T-cell (primary cell): ENCODE measurements at regions not wholly inside any gene's neighbourhood (a gene's known extent, or its start where the extent isn't known, plus 50 kb on each side); places are given as distances from the start of the nearest gene placed in this dataset.

Experiments
- ATAC-seq, 4 experiments: fragments of 200-7000 bp in 3 of 4; fragments of 150-1000 bp in 1 of 4; cut with Tn5 transposase; replicated peaks in 1 of 4; 1 replicate in 3 of 4; 2 replicates in 1 of 4; pipeline ENCODE4 v1.10.0; 2021; ENCODE audit warnings: moderate library complexity in 3 of 4, mild to moderate bottlenecking in 2 of 4, moderate number of reproducible peaks in 1 of 4
- CTCF ChIA-PET, 2 donors: fragments of 300-600 bp; sonication (Branson Sonifier 250); formaldehyde crosslinking; loops; one replicate each; lab custom pipeline; 2022; ENCODE audit warnings: antibody characterized with exemption in 2 of 2; lab: Charles Lee
- POLR2A ChIA-PET, 2 donors: fragments of 300-600 bp; sonication (Branson Sonifier 250); formaldehyde crosslinking; loops; one replicate each; lab custom pipeline; 2022; ENCODE audit warnings: antibody characterized with exemption in 2 of 2; lab: Charles Lee
- DNase-seq, 35 experiments: peaks; one replicate each; pipeline versions ENCODE4 v3.0.0 to v3.0.0-alpha.2; 2013 to 2023
- H3K27ac ChIP-seq: one replicate; pipeline ENCODE4 v1.5.1; 2013; ENCODE audit warnings: low read length
- H3K27me3 ChIP-seq, 2 experiments: replicated peaks in 1 of 2; 1 replicate in 1 of 2; 2 replicates in 1 of 2; pipeline versions ENCODE4 v1.6.1 to v1.7.0; 2013; ENCODE audit warnings: low read length in 1 of 2, mixed read lengths in 1 of 2; ENCODE audit not compliant: control insufficient read depth in 2 of 2, insufficient read depth in 2 of 2; ENCODE audit errors: extremely low read depth in 1 of 2
- H3K36me3 ChIP-seq, 2 donors: 1 replicate in 1 of 2; 2 replicates in 1 of 2; pipeline versions ENCODE4 v1.6.1 to v1.7.0; 2013; ENCODE audit warnings: low read length in 1 of 2; ENCODE audit not compliant: control insufficient read depth in 2 of 2, insufficient read depth in 1 of 2; ENCODE audit errors: extremely low read depth in 1 of 2
- H3K4me1 ChIP-seq, 2 experiments: 1 replicate in 1 of 2; 2 replicates in 1 of 2; pipeline versions ENCODE4 v1.6.1 to v1.7.0; 2013; ENCODE audit warnings: low read length in 2 of 2, mixed read lengths in 1 of 2; ENCODE audit not compliant: insufficient read depth in 2 of 2, control insufficient read depth in 1 of 2; ENCODE audit errors: extremely low read depth in 1 of 2
- H3K4me3 ChIP-seq, 2 donors: 1 replicate in 1 of 2; 2 replicates in 1 of 2; pipeline versions ENCODE4 v1.5.1 to v1.7.0; 2013; ENCODE audit warnings: mild to moderate bottlenecking in 2 of 2, low read length in 1 of 2, moderate library complexity in 1 of 2; ENCODE audit not compliant: control insufficient read depth in 1 of 2; ENCODE audit errors: extremely low read depth in 1 of 2
- H3K9me3 ChIP-seq: 2 replicates; pipeline ENCODE4 v1.7.0; 2013
- H3K27ac Mint-ChIP-seq, 2 donors: one replicate each; pipeline ENCODE4 v1.8.0; 2020 to 2021; ENCODE audit warnings: mild to moderate bottlenecking in 2 of 2, mixed read lengths in 2 of 2
- H3K27me3 Mint-ChIP-seq, 2 donors: one replicate each; pipeline ENCODE4 v1.8.0; 2021 to 2022; ENCODE audit warnings: mixed read lengths in 2 of 2
- H3K36me3 Mint-ChIP-seq: one replicate; pipeline ENCODE4 v1.8.0; 2021; ENCODE audit warnings: mixed read lengths
- H3K4me1 Mint-ChIP-seq, 3 donors: one replicate each; pipeline ENCODE4 v1.8.0; 2020 to 2022; ENCODE audit warnings: mixed read lengths in 3 of 3, mild to moderate bottlenecking in 1 of 3
- H3K4me3 Mint-ChIP-seq, 3 donors: one replicate each; pipeline ENCODE4 v1.8.0; 2020 to 2022; ENCODE audit warnings: mild to moderate bottlenecking in 3 of 3, mixed read lengths in 3 of 3, moderate library complexity in 3 of 3
- H3K9me3 Mint-ChIP-seq, 3 donors: one replicate each; pipeline ENCODE4 v1.8.0; 2020 to 2022; ENCODE audit warnings: mixed read lengths in 3 of 3
- WGBS: methylation state at CpG from one replicate; pipeline ENCODE4 v1.1.5; 2013; ENCODE audit warnings: missing lambda C conversion rate; ENCODE audit not compliant: insufficient coverage; 5-methylcytosine and 5-hydroxymethylcytosine counted together

DNA sequence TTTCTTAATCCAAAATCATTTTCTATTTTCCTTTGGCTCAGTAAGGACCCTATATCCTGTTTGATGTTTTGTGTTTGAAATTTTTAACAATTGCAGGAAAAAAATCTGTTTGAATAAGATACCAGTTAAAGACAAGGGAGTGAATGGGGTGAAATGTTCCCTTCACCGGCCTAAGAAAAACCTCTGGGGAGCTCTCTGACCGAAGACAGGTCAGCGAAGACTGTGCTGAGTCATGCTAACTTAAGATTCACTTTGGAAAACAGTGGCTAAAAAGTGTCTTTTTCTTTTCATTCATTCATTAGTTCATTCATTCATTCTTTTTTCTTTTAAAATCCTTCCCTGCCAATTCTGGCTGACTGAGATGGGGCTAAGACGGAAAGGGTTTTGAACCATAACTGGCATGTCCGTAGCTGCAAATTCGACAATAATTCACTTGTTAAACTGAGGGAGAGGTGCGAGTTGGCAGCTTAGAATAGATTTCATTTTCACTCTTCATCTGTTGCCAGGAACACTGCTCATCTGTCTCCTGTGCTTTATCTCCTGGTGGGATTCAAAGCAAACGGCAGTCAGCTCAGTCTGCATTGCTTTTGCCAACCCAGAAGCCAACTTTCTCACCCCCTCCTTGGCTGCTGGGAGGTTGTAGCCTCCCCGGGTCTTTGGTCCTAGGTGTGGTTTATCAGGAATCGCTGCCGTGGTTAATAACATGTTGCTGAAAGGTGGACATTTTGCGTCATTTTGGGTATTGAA lies 434.0 kb upstream of the LARGE1 start:
- H3K9me3 ChIP-seq = no peaks in the 10 kb centered on the region
- H3K36me3 ChIP-seq = no peaks in the 10 kb centered on the region
- no peaks in the 10 kb centered on the region for H3K36me3 Mint-ChIP-seq
- no peak for DNase-seq
- peaks cover 0 to 4% of the 10 kb centered on the region in 2 donors for H3K27me3 Mint-ChIP-seq
- 87% methylated on average over 3 of the region's 12 CpGs for WGBS
- peaks cover 0 to 14% (median 6%) of the 10 kb centered on the region in 3 donors for H3K9me3 Mint-ChIP-seq
- H3K4me1 Mint-ChIP-seq = no peaks in the 10 kb centered on the region
- H3K4me3 Mint-ChIP-seq = no peak overlapping the region
- H3K4me1 ChIP-seq = no peaks in the 10 kb centered on the region
- ChIA-PET POLR2A (no interaction called here), CTCF (no interaction called here)
- H3K27me3 ChIP-seq = peaks cover 0 to 3% of the 10 kb centered on the region in 2 experiments
- ATAC-seq = no peak
- H3K4me3 ChIP-seq = no peak overlapping the region
- no peak overlapping the region for H3K27ac Mint-ChIP-seq
- no peak overlapping the region for H3K27ac ChIP-seq

DNA sequence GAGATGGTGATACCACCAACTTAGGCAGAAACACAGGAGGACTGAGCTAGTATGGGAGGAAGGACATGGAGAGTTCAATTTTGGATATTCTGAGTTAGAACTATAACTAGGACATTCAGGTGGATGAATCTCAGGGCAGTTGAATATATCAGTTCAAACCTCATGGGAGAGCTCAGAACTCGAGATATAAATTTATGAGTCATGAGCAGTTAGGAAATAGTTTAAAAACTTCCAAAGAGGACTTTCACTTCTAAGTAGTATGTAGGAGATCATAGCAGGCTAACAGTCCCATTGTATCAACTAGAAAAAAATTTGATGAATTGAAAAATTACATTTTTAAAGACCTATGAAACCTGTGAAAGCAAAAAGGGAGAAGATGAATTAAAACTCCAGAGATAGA lies 436.2 kb upstream of the LARGE1 start:
- peaks cover 0 to 3% of the 10 kb centered on the region in 2 experiments for H3K27me3 ChIP-seq
- H3K36me3 ChIP-seq = no peaks in the 10 kb centered on the region
- Mint-ChIP-seq H3K9me3 (peaks cover 0 to 8% (median 6%) of the 10 kb centered on the region in 3 donors), H3K4me1 (no peaks in the 10 kb centered on the region), H3K27ac (no peak overlapping the region), H3K36me3 (no peaks in the 10 kb centered on the region), H3K27me3 (peaks cover 0 to 4% of the 10 kb centered on the region in 2 donors), H3K4me3 (no peak overlapping the region)
- H3K9me3 ChIP-seq = no peaks in the 10 kb centered on the region
- no peaks in the 10 kb centered on the region for H3K4me1 ChIP-seq
- POLR2A ChIA-PET = no interaction called here
- CTCF ChIA-PET = no interaction called here
- WGBS = no CpG with 5 or more reads among the region's 1 CpG
- H3K4me3 ChIP-seq = no peak overlapping the region
- ATAC-seq (no peak), DNase-seq (no peak)
- no peak overlapping the region for H3K27ac ChIP-seq

DNA sequence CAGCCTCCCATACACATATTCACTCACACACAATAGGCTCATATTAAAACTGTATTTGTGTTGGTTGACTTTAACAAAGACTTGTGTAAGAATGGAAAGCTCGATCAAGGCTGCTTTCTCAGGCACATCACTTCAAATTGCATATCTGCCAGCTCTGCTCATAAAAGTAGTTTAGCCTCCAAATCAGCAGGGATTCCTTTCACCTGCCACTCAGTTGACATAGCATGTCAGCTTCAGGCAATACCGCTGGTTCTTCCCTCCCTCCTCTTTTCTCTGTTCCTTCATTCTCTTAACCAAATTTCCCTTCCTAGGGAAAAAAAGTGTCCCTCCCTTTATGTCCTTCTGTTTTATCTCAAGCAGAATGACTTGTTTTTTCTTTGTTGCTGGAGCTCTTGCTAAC lies 450.4 kb upstream of the LARGE1 start:
- H3K36me3 ChIP-seq = no peaks in the 10 kb centered on the region

DNA sequence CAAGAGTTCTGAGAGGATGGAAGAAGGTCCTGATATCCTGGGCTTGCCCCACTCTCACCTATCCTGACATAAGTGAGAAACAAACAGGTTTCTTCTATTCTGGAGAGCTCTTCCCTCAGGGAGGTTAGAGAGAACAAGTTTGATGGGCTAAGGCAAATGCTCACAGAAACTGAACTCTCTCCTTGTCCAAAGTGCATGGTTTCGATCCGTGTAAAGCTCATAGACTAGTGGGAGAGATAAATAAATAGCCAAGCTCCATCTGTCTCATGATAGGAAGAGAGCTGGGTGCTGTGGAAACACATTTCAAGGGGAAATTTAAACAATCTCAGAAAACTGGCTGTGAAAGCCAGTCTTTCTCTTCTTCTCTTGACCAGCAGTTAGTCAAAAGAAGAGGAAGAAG lies 459.5 kb upstream of the LARGE1 start:
- ChIA-PET CTCF (no interaction called here), POLR2A (no interaction called here)
- Mint-ChIP-seq H3K36me3 (no peaks in the 10 kb centered on the region), H3K27me3 (no peaks in the 10 kb centered on the region), H3K4me3 (no peak overlapping the region), H3K4me1 (no peaks in the 10 kb centered on the region), H3K9me3 (peaks cover 0 to 17% (median 4%) of the 10 kb centered on the region in 3 donors), H3K27ac (no peak overlapping the region)
- WGBS = no CpG with 5 or more reads among the region's 2 CpGs
- Histone ChIP-seq H3K27ac (no peak overlapping the region), H3K4me1 (no peaks in the 10 kb centered on the region), H3K27me3 (no peaks in the 10 kb centered on the region), H3K36me3 (no peaks in the 10 kb centered on the region), H3K9me3 (no peaks in the 10 kb centered on the region), H3K4me3 (no peak overlapping the region)
- DNase-seq (no peak), ATAC-seq (no peak)

More for the DNA sequence above, 450.4 kb upstream of the LARGE1 start:
- 50% methylated on average over 2 of the region's 2 CpGs for WGBS
- Mint-ChIP-seq H3K27ac (no peak overlapping the region), H3K4me1 (no peaks in the 10 kb centered on the region), H3K36me3 (no peaks in the 10 kb centered on the region), H3K27me3 (peaks cover 0 to 4% of the 10 kb centered on the region in 2 donors), H3K4me3 (no peak overlapping the region), H3K9me3 (peaks cover 18 to 22% (median 18%) of the 10 kb centered on the region in 3 donors)
- Histone ChIP-seq H3K4me1 (no peaks in the 10 kb centered on the region), H3K27ac (no peak overlapping the region), H3K27me3 (no peaks in the 10 kb centered on the region), H3K4me3 (no peak overlapping the region), H3K9me3 (peaks cover 2% of the 10 kb centered on the region)
- CTCF ChIA-PET = no interaction called here
- no peak for DNase-seq
- POLR2A ChIA-PET = no interaction called here
- no peak for ATAC-seq

DNA sequence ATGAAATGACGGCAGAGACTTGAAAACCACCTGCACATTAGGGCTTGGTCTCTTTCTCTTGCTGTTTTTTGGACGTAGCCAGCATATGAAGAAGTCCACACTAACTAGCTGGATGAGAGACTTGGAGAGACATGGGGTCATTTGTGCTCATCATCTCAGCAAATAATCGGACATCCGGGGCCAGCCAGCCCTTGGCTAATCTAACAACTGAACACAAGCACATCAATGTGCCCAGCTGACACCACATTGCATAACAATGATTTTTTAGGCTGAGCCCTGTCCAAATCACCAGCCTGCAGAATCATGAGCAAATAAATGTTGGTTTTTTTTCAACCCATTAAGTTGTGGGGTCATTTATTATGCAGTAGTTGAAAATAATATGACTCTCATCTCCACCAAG lies 460.3 kb upstream of the LARGE1 start:
- Histone ChIP-seq H3K9me3 (no peaks in the 10 kb centered on the region), H3K36me3 (no peaks in the 10 kb centered on the region), H3K4me3 (no peak overlapping the region), H3K4me1 (no peaks in the 10 kb centered on the region), H3K27ac (no peak overlapping the region), H3K27me3 (no peaks in the 10 kb centered on the region)
- POLR2A ChIA-PET = no interaction called here
- H3K36me3 Mint-ChIP-seq = no peaks in the 10 kb centered on the region
- no peaks in the 10 kb centered on the region for H3K4me1 Mint-ChIP-seq
- ATAC-seq = no peak
- no peak overlapping the region for H3K4me3 Mint-ChIP-seq
- DNase-seq = no peak
- WGBS = 90% methylated on average over 2 of the region's 4 CpGs
- CTCF ChIA-PET = no interaction called here
- no peak overlapping the region for H3K27ac Mint-ChIP-seq
- no peaks in the 10 kb centered on the region for H3K27me3 Mint-ChIP-seq
- H3K9me3 Mint-ChIP-seq = peaks cover 0 to 17% (median 4%) of the 10 kb centered on the region in 3 donors

DNA sequence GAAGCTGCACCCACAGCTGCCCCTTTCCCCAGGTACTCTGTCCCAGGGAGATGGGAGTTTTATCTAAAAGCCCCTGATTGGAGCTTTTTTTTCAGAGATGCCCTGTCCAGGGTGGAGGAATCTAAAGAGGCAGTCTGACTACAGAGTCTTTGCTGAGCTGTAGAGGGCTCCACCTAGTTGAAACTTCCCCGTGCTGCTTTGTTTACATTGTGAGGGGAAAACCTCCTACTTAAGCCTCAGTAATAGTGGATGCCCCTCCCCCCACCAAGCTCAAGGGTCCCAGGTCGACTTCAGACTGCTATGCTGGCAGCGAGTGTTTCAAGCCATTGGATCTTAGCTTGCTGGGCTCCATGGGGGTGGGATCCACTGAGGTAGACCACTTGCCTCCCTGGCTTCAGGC lies 470.1 kb upstream of the LARGE1 start:
- no peak for ATAC-seq
- ChIA-PET POLR2A (no interaction called here), CTCF (no interaction called here)
- WGBS = 88% methylated on average over 1 of the region's 3 CpGs
- no peaks in the 10 kb centered on the region for H3K27me3 ChIP-seq
- no peak overlapping the region for H3K27ac ChIP-seq
- Mint-ChIP-seq H3K27ac (no peak overlapping the region), H3K36me3 (no peaks in the 10 kb centered on the region), H3K4me1 (no peaks in the 10 kb centered on the region), H3K9me3 (peaks cover 9 to 25% (median 20%) of the 10 kb centered on the region in 3 donors), H3K4me3 (no peak overlapping the region), H3K27me3 (no peaks in the 10 kb centered on the region)
- no peaks in the 10 kb centered on the region for H3K4me1 ChIP-seq
- no peak overlapping the region for H3K4me3 ChIP-seq
- no peaks in the 10 kb centered on the region for H3K36me3 ChIP-seq
- peaks cover 3% of the 10 kb centered on the region for H3K9me3 ChIP-seq
- no peak for DNase-seq
